Activated naive CD4-positive, alpha-beta T cell treated with anti-CD3 and anti-CD28 coated beads, Interleukin-2, amount 50 U/mL, for 72 hours (primary cell): ENCODE measurements at regions not wholly inside any gene's neighbourhood (a gene's known extent, or its start where the extent isn't known, plus 50 kb on each side); places are given as distances from the start of the nearest gene placed in this dataset.

Experiments
- ATAC-seq, 2 donors: fragments of 150-1000 bp; cut with Tn5 transposase; 2 replicates each; pipeline ENCODE4 v1.10.0; 2021; ENCODE audit warnings: mild to moderate bottlenecking in 2 of 2, moderate library complexity in 2 of 2
- DNase-seq, 2 donors: peaks; one replicate each; pipeline ENCODE4 v3.0.0; 2021 to 2022; ENCODE audit warnings: low spot score in 2 of 2
- H3K27ac Mint-ChIP-seq, 2 donors: one replicate each; pipeline ENCODE4 v1.8.0; 2022; ENCODE audit warnings: mild to moderate bottlenecking in 2 of 2, mixed read lengths in 2 of 2
- H3K36me3 Mint-ChIP-seq, 2 donors: one replicate each; pipeline ENCODE4 v1.8.0; 2022; ENCODE audit warnings: mixed read lengths in 2 of 2
- H3K9me3 Mint-ChIP-seq, 2 donors: one replicate each; pipeline ENCODE4 v1.8.0; 2022; ENCODE audit warnings: mixed read lengths in 2 of 2

- DNase-seq (no peak), ATAC-seq (no peak)
- no peak overlapping the region for H3K27ac Mint-ChIP-seq
- H3K9me3 Mint-ChIP-seq: no peaks in the 10 kb centered on the region
- no peaks in the 10 kb centered on the region for H3K36me3 Mint-ChIP-seq
These were observed 88.9 kb upstream of the PTPN3 start for GRCh38 chr9:109586993-109587392.

GRCh38 chr9:109588415-109588814, 90.3 kb upstream of the PTPN3 start:
- Mint-ChIP-seq H3K36me3 (no peaks in the 10 kb centered on the region), H3K9me3 (no peaks in the 10 kb centered on the region), H3K27ac (no peak overlapping the region)
- no peak for ATAC-seq
- DNase-seq: no peak

- Mint-ChIP-seq H3K9me3 (no peaks in the 10 kb centered on the region), H3K36me3 (no peaks in the 10 kb centered on the region), H3K27ac (no peak overlapping the region)
- ATAC-seq: no peak
- DNase-seq: no peak
These were observed 92.9 kb upstream of the PTPN3 start for GRCh38 chr9:109590966-109591365.

- H3K36me3 Mint-ChIP-seq: no peaks in the 10 kb centered on the region
- no peak for ATAC-seq
These were observed 93.6 kb upstream of the PTPN3 start for GRCh38 chr9:109591691-109592090.

GRCh38 chr9:109593612-109594011, 95.5 kb upstream of the PTPN3 start:
- H3K9me3 Mint-ChIP-seq: no peaks in the 10 kb centered on the region
- no peak for DNase-seq
- H3K36me3 Mint-ChIP-seq: no peaks in the 10 kb centered on the region
- no peak for ATAC-seq
- no peak overlapping the region for H3K27ac Mint-ChIP-seq

More at GRCh38 chr9:109591691-109592090, 93.6 kb upstream of the PTPN3 start:
- H3K9me3 Mint-ChIP-seq: no peaks in the 10 kb centered on the region
- no peak overlapping the region for H3K27ac Mint-ChIP-seq
- no peak for DNase-seq

- Mint-ChIP-seq H3K9me3 (no peaks in the 10 kb centered on the region), H3K27ac (no peak overlapping the region), H3K36me3 (no peaks in the 10 kb centered on the region)
- ATAC-seq (no peak), DNase-seq (no peak)
These were observed 99.4 kb upstream of the PTPN3 start for GRCh38 chr9:109597496-109597895.

DNA sequence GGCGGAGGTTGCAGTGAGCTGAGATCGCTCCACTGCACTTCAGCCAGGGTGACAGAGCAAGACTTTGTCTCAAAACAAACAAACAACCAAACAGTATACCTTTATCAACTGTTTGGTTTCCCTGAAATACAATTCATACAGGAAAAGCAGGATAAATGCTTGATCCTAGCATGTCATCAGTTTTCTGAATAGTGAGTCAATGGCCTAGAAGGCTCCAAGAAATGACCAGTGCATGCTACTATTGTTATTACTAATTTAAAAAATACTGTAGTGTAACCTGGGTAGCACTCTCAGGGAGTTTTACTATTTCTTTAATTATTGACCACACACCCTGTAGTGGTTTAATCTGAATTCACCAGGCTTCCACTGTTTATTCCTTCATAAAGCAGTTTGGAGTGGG, 101.0 kb upstream of the PTPN3 start:
- H3K9me3 Mint-ChIP-seq: no peaks in the 10 kb centered on the region
- H3K27ac Mint-ChIP-seq: no peak overlapping the region
- DNase-seq (no peak), ATAC-seq (no peak)
- no peaks in the 10 kb centered on the region for H3K36me3 Mint-ChIP-seq

DNA sequence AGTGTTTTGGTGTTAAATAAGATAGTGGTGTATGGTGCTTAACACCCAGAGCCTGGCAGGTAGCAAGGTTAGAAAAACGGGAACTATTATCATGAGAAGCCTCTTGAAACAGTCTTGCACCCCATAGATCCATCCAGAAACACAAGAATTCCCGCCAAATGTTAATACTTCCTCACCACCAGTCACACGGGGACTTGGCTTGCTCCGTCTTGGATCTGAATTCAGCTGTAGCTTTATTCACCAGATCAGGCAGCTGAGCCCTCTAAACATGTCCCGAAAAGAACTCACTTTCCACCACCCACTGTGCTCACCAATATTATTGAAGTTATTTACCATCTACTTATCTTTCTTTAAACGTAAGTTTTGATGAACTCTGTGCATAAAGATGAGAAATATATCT, 101.6 kb upstream of the PTPN3 start:
- H3K36me3 Mint-ChIP-seq: no peaks in the 10 kb centered on the region
- no peak overlapping the region for H3K27ac Mint-ChIP-seq
- H3K9me3 Mint-ChIP-seq: no peaks in the 10 kb centered on the region
- no peak for DNase-seq
- no peak for ATAC-seq

DNA sequence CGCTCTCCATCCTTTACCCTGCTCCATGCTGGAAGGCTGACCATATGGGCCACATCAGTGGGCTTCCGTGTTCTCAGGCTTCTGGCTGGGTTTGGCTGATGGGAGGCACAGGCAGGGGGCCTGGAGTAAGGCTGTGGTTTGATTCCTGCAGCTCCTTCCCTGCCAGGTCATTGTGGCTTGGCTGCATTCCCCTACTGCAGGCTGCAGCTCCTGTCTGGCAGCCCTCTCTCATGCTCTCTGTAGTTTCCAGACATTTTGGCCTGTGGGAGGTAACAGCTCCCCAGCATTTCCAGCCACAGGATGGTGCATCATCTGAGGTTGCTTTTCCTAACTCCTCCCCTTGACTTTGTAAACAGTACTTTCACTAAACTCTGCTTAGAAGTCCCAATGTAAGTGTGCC, 102.0 kb upstream of the PTPN3 start:
- Mint-ChIP-seq H3K36me3 (no peaks in the 10 kb centered on the region), H3K9me3 (no peaks in the 10 kb centered on the region), H3K27ac (no peak overlapping the region)
- ATAC-seq: no peak
- no peak for DNase-seq

DNA sequence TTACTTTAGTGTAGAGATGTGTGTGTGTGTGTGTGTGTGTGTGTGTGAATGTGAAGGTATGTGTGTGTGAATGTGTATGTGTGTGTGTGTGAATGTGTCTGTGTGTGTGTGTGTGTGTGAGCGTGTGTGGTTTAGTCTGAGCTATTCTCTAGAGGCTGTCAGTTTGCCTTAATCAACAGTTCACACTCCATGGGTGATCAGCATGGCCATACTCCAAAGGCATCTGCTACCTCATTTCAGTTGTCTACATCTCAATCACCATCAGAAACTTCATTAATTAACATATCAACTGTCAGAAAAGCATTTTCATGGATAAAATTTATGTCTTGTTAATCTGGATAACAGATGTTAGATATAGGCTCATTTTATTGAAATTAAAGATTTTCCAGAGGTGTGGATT, 103.1 kb upstream of the PTPN3 start:
- Mint-ChIP-seq H3K27ac (no peak overlapping the region), H3K9me3 (no peaks in the 10 kb centered on the region), H3K36me3 (no peaks in the 10 kb centered on the region)
- no peak for ATAC-seq
- DNase-seq: no peak

- Mint-ChIP-seq H3K36me3 (no peaks in the 10 kb centered on the region), H3K9me3 (no peaks in the 10 kb centered on the region), H3K27ac (no peak overlapping the region)
- ATAC-seq (no peak), DNase-seq (no peak)
These were observed 104.9 kb upstream of the PTPN3 start for GRCh38 chr9:109602987-109603386.

DNA sequence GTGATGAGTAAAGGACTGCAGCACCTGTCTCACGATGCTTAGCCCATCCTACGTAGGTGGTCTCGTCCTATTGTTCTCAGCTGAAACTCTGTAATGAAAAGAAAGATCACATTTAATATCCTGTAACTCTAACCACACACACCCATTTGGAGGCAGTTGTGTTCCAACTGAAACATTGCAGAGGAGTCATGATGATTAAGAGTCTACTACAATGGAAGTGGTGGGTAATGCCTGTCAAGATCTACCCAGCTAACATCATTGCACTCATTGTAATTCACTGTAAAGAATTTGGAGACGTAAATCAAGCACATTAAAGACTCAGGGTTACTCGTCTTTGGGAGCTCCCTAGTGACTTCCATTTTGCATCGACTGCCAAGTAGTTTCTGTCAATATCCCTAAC, 106.0 kb upstream of the PTPN3 start:
- H3K27ac Mint-ChIP-seq: no peak overlapping the region
- ATAC-seq (no peak), DNase-seq (no peak)
- H3K36me3 Mint-ChIP-seq: no peaks in the 10 kb centered on the region
- H3K9me3 Mint-ChIP-seq: no peaks in the 10 kb centered on the region

DNA sequence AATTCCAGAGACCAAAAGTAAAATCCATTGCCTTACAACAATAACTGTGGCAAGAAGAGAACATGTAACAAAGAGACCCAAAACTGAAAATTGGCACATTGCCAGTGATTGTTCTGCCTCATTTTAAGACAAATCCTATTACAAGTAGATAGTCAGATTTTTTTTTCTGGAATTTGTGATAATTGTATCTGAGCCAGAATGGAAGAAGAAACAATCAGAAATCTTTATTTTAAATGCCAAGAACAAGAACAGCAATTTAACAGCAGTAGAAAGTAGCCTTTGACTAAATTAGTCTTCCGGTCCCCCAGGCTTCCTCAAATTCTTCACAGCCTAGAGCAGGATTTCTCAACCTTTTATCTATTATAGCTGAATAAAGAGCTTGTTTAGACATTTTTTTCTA, 106.7 kb upstream of the PTPN3 start:
- Mint-ChIP-seq H3K36me3 (no peaks in the 10 kb centered on the region), H3K9me3 (no peaks in the 10 kb centered on the region), H3K27ac (no peak overlapping the region)
- no peak for DNase-seq
- ATAC-seq: no peak

- Mint-ChIP-seq H3K36me3 (no peaks in the 10 kb centered on the region), H3K27ac (no peak overlapping the region), H3K9me3 (no peaks in the 10 kb centered on the region)
- DNase-seq (no peak), ATAC-seq (no peak)
These were observed 111.0 kb upstream of the PTPN3 start for GRCh38 chr9:109609060-109609459.

DNA sequence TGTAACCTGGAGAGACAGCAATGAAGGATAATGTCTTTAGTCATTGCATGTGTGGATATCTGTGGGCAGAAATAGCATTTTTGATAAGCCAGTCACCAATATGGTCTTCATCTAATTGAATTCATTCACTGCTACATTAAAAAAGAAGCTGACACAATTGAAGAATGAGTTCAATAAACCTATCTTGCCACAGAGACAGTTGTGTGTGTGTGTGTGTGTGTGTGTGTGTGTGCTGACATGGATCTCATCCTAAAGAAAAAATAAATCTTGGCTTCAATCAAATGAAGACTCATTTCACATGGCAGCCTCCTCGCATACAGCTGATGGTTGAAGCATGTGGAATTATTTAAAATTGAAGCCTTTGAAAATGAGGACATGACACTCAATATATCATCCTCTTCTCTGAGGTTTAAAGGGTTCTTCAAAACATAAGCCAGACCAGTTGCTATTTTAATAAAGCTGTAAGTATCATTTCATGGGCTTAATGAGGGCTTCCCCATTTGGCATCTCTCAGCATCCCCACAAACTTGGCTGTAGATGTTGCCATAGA, 118.5 kb upstream of the PTPN3 start:
- Mint-ChIP-seq H3K27ac (no peak overlapping the region), H3K9me3 (peaks cover 3 to 9% of the 10 kb centered on the region in 2 donors), H3K36me3 (no peaks in the 10 kb centered on the region)
- ATAC-seq (no peak), DNase-seq (no peak)

GRCh38 chr9:109619310-109619709, 121.2 kb upstream of the PTPN3 start:
- DNase-seq (no peak), ATAC-seq (no peak)
- Mint-ChIP-seq H3K9me3 (peaks cover 3 to 13% of the 10 kb centered on the region in 2 donors), H3K27ac (no peak overlapping the region), H3K36me3 (no peaks in the 10 kb centered on the region)

DNA sequence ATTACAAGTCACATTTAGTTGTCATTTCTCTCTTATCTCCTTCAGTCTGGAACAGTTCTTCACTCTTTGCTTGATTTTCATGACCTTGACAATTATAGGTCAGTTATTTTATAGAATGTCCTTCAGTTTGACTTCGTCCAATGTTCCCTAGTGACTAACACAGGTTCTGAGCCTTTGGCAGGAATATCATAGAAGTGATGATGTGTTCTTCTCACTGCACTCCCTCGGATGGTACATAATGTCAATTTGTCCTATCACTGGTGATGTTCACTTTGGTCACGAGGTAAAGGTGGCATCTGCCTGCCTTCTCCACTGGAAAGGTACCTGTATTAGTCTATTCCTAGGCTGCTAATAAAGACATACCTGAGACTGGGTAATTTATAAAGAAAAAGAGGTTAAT, 126.0 kb upstream of the PTPN3 start:
- ATAC-seq (no peak), DNase-seq (no peak)
- no peaks in the 10 kb centered on the region for H3K36me3 Mint-ChIP-seq
- H3K9me3 Mint-ChIP-seq: peaks cover 0 to 3% of the 10 kb centered on the region in 2 donors
- H3K27ac Mint-ChIP-seq: no peak overlapping the region

GRCh38 chr9:109624896-109625295, 126.8 kb upstream of the PTPN3 start:
- no peak overlapping the region for H3K27ac Mint-ChIP-seq
- H3K36me3 Mint-ChIP-seq: no peaks in the 10 kb centered on the region
- DNase-seq (no peak), ATAC-seq (no peak)
- peaks cover 0 to 3% of the 10 kb centered on the region in 2 donors for H3K9me3 Mint-ChIP-seq

GRCh38 chr9:109627042-109627441, 128.9 kb upstream of the PTPN3 start:
- Mint-ChIP-seq H3K9me3 (peaks cover 0 to 3% of the 10 kb centered on the region in 2 donors), H3K27ac (no peak overlapping the region), H3K36me3 (no peaks in the 10 kb centered on the region)
- ATAC-seq (no peak), DNase-seq (no peak)
